ENCODE measurements at regions not wholly inside any gene's neighbourhood (a gene's known extent, or its start where the extent isn't known, plus 50 kb on each side); places are given as distances from the start of the nearest gene placed in this dataset.

GRCh38 chr5:38009749-38010358 lies 170.0 kb upstream of the GDNF start:
- TF ChIP-seq EZH2phosphoT487 (IDR thresholded peaks at IDR 0.05; ENCODE audit: insufficient read depth, low read depth) (no peak), EZH2 (IDR thresholded peaks at IDR 0.05; ENCODE audit: insufficient read depth, poor library complexity, severe bottlenecking) (no peak)

All from GM23248 (cell line).